SH-SY5Y (cell line): ENCODE measurements at regions not wholly inside any gene's neighbourhood (a gene's known extent, or its start where the extent isn't known, plus 50 kb on each side); places are given as distances from the start of the nearest gene placed in this dataset.

Source experiments
- GATA2 ChIP-seq: IDR thresholded peaks from 2 replicates; pipeline ENCODE4 v1.6.1; 2011; ENCODE audit warnings: mild to moderate bottlenecking, low read depth, low read length
- GATA3 ChIP-seq: IDR thresholded peaks from 2 replicates; pipeline ENCODE4 v1.6.1; 2011; ENCODE audit warnings: low read depth, mild to moderate bottlenecking, low read length, moderate library complexity

- no peak for TF ChIP-seq GATA2
- no peak for TF ChIP-seq GATA3
Measured at GRCh38 chr1:221910222-221910621, 168.3 kb upstream of the DUSP10 start.
